ENCODE measurements at regions not wholly inside any gene's neighbourhood (a gene's known extent, or its start where the extent isn't known, plus 50 kb on each side); places are given as distances from the start of the nearest gene placed in this dataset.

GRCh38 chr3:157807280-157807679 lies 298.9 kb downstream of the SHOX2 start:
- TF ChIP-seq POLR2A (IDR thresholded peaks at IDR 0.05) (no peak), EP300 (IDR thresholded peaks at IDR 0.05) (no peak)
- TF ChIP-seq, protein P1, sequence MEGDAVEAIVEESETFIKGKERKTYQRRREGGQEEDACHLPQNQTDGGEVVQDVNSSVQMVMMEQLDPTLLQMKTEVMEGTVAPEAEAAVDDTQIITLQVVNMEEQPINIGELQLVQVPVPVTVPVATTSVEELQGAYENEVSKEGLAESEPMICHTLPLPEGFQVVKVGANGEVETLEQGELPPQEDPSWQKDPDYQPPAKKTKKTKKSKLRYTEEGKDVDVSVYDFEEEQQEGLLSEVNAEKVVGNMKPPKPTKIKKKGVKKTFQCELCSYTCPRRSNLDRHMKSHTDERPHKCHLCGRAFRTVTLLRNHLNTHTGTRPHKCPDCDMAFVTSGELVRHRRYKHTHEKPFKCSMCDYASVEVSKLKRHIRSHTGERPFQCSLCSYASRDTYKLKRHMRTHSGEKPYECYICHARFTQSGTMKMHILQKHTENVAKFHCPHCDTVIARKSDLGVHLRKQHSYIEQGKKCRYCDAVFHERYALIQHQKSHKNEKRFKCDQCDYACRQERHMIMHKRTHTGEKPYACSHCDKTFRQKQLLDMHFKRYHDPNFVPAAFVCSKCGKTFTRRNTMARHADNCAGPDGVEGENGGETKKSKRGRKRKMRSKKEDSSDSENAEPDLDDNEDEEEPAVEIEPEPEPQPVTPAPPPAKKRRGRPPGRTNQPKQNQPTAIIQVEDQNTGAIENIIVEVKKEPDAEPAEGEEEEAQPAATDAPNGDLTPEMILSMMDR (IDR thresholded peaks at IDR 0.05), result no peak

Measured in upper lobe of left lung (tissue), 4 donors.